ENCODE measurements at regions not wholly inside any gene's neighbourhood (a gene's known extent, or its start where the extent isn't known, plus 50 kb on each side); places are given as distances from the start of the nearest gene placed in this dataset.

- H4K20me1 ChIP-seq (ENCODE audit: control insufficient read depth, insufficient read depth, low read length, poor library complexity, severe bottlenecking): no peaks in the 10 kb centered on the region
Observed at GRCh38 chr9:119986713-119987112, 593.3 kb downstream of the CDK5RAP2 start.

DNA sequence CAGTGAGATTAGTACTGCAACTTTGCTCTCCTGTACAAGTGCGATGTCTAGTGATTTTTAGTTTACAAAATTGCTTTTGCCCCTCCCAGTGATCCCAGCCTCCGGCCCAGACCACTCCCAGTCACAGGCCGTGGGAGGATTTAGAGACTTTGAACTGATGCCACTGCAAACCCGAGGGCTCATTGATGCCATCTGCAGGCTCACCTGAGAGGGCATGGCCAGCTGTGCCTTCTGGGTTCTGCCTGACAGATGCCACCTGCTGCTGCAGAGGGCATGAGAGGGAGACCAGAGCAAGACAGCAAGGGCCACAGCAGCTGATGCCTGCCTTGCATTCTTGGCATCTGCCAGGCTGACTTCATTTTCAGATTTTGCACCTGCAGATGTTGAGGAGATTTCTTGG is 593.8 kb downstream of the CDK5RAP2 start:
- ChIA-PET POLR2A (no interaction called here), CTCF (no interaction called here)
- WGBS (ENCODE audit: insufficient coverage): 70% methylated on average over 4 of the region's 4 CpGs
- Mint-ChIP-seq H3K27me3 (peaks cover 12% of the 10 kb centered on the region), H3K4me3 (no peak overlapping the region), H3K4me1 (no peaks in the 10 kb centered on the region), H3K9me3 (ENCODE audit: insufficient read depth) (no peaks in the 10 kb centered on the region), H3K27ac (no peak overlapping the region)
- no peak overlapping the region for H3K9ac ChIP-seq (ENCODE audit: low read length)
- ATAC-seq (ENCODE audit: low read depth): no peak
- no peak for DNase-seq
- no peak overlapping the region for H2AFZ ChIP-seq (ENCODE audit: insufficient read depth, low read depth, low read length, poor library complexity, severe bottlenecking)
- no peaks in the 10 kb centered on the region for H3K4me1 ChIP-seq (ENCODE audit: control insufficient read depth in 2 of 2, insufficient read depth in 2 of 2, low read length in 2 of 2)
- H3K27ac ChIP-seq (ENCODE audit: low read length in 2 of 2): no peak overlapping the region
- H3K9me3 ChIP-seq (ENCODE audit: control extremely low read depth in 1 of 3, control insufficient read depth in 2 of 3, insufficient read depth in 1 of 3, low read length in 2 of 3): no peaks in the 10 kb centered on the region
- no peaks in the 10 kb centered on the region for H3K27me3 ChIP-seq (replicated peaks in 1 of 4; ENCODE audit: control extremely low read depth in 1 of 4, control insufficient read depth in 3 of 4, insufficient read depth in 4 of 4, low read length in 3 of 4)
- no peak overlapping the region for H3K4me3 ChIP-seq (ENCODE audit: control extremely low read depth in 1 of 5, extremely low read depth in 1 of 5, insufficient read depth in 1 of 5, low read depth in 2 of 5, low read length in 4 of 5)
- TF ChIP-seq CTCF (IDR thresholded peaks at IDR 0.05): no peak
- TF ChIP-seq EZH2 (IDR thresholded peaks at IDR 0.05; ENCODE audit: borderline replicate concordance, insufficient read depth, low read depth, low read length, poor library complexity, severe bottlenecking): no peak
- no peaks in the 10 kb centered on the region for H3K36me3 ChIP-seq (replicated peaks in 1 of 2; ENCODE audit: control extremely low read depth in 1 of 2, control insufficient read depth in 1 of 2, extremely low read depth in 1 of 2, insufficient read depth in 2 of 2, low read length in 1 of 2)
- H3K79me2 ChIP-seq (ENCODE audit: control insufficient read depth, insufficient read depth, low read length): no peaks in the 10 kb centered on the region
- no peaks in the 10 kb centered on the region for H4K20me1 ChIP-seq (ENCODE audit: control insufficient read depth, insufficient read depth, low read length, poor library complexity, severe bottlenecking)
- intact Hi-C loops (cut with micrococcal nuclease): no loop called here
- H3K4me2 ChIP-seq (replicated peaks; ENCODE audit: low read depth, low read length, poor library complexity, severe bottlenecking): no peak overlapping the region

More at GRCh38 chr9:119986713-119987112, 593.3 kb downstream of the CDK5RAP2 start:
- Histone ChIP-seq H3K4me1 (ENCODE audit: control insufficient read depth in 2 of 2, insufficient read depth in 2 of 2, low read length in 2 of 2) (no peaks in the 10 kb centered on the region), H3K9ac (ENCODE audit: low read length) (no peak overlapping the region), H3K4me3 (ENCODE audit: control extremely low read depth in 1 of 5, extremely low read depth in 1 of 5, insufficient read depth in 1 of 5, low read depth in 2 of 5, low read length in 4 of 5) (no peak overlapping the region), H3K27ac (ENCODE audit: low read length in 2 of 2) (no peak overlapping the region), H3K36me3 (replicated peaks in 1 of 2; ENCODE audit: control extremely low read depth in 1 of 2, control insufficient read depth in 1 of 2, extremely low read depth in 1 of 2, insufficient read depth in 2 of 2, low read length in 1 of 2) (no peaks in the 10 kb centered on the region), H3K79me2 (ENCODE audit: control insufficient read depth, insufficient read depth, low read length) (no peaks in the 10 kb centered on the region), H3K4me2 (replicated peaks; ENCODE audit: low read depth, low read length, poor library complexity, severe bottlenecking) (no peak overlapping the region), H2AFZ (ENCODE audit: insufficient read depth, low read depth, low read length, poor library complexity, severe bottlenecking) (no peak overlapping the region), H3K27me3 (replicated peaks in 1 of 4; ENCODE audit: control extremely low read depth in 1 of 4, control insufficient read depth in 3 of 4, insufficient read depth in 4 of 4, low read length in 3 of 4) (no peaks in the 10 kb centered on the region), H3K9me3 (ENCODE audit: control extremely low read depth in 1 of 3, control insufficient read depth in 2 of 3, insufficient read depth in 1 of 3, low read length in 2 of 3) (peaks cover 0 to 2% (median 0%) of the 10 kb centered on the region in 3 donors)
- intact Hi-C loops (cut with micrococcal nuclease): no loop called here
- ChIA-PET CTCF (no interaction called here), POLR2A (no interaction called here)
- Mint-ChIP-seq H3K4me3 (no peak overlapping the region), H3K27ac (no peak overlapping the region), H3K27me3 (peaks cover 12% of the 10 kb centered on the region), H3K9me3 (ENCODE audit: insufficient read depth) (no peaks in the 10 kb centered on the region), H3K4me1 (no peaks in the 10 kb centered on the region)
- TF ChIP-seq EZH2 (IDR thresholded peaks at IDR 0.05; ENCODE audit: borderline replicate concordance, insufficient read depth, low read depth, low read length, poor library complexity, severe bottlenecking) (no peak), CTCF (IDR thresholded peaks at IDR 0.05) (no peak)
- ATAC-seq (ENCODE audit: low read depth) (no peak), DNase-seq (no peak)
- WGBS (ENCODE audit: insufficient coverage): 8% methylated on average over 2 of the region's 11 CpGs
